ENCODE measurements at regions not wholly inside any gene's neighbourhood (a gene's known extent, or its start where the extent isn't known, plus 50 kb on each side); places are given as distances from the start of the nearest gene placed in this dataset.

GRCh38 chr18:44516450-44516849 is 164.2 kb upstream of the SETBP1 start:
- FAIRE-seq: no peak
- TF ChIP-seq CTCF (IDR thresholded peaks at IDR 0.05; ENCODE audit: insufficient read depth, missing control alignments): no peak

GRCh38 chr18:44517136-44517535 is 163.6 kb upstream of the SETBP1 start:
- no peak for DNase-seq (ENCODE audit: insufficient read length, low spot score)
- no peak for TF ChIP-seq CTCF (IDR thresholded peaks at IDR 0.05; ENCODE audit: insufficient read depth, missing control alignments)
- FAIRE-seq: no peak

More at GRCh38 chr18:44516450-44516849, 164.2 kb upstream of the SETBP1 start:
- no peak for DNase-seq (ENCODE audit: insufficient read length, low spot score)

GRCh38 chr18:44518091-44518615 is 162.5 kb upstream of the SETBP1 start:
- DNase-seq (ENCODE audit: insufficient read length, low spot score): no peak
- no peak for TF ChIP-seq CTCF (IDR thresholded peaks at IDR 0.05; ENCODE audit: insufficient read depth, missing control alignments)
- no peak for FAIRE-seq

GRCh38 chr18:44518666-44519065 is 162.0 kb upstream of the SETBP1 start:
- DNase-seq (ENCODE audit: insufficient read length, low spot score) (no peak), FAIRE-seq (no peak)
- TF ChIP-seq CTCF (IDR thresholded peaks at IDR 0.05; ENCODE audit: insufficient read depth, missing control alignments): no peak

- FAIRE-seq: no peak
- no peak for TF ChIP-seq CTCF (IDR thresholded peaks at IDR 0.05; ENCODE audit: insufficient read depth, missing control alignments)
- DNase-seq (ENCODE audit: insufficient read length, low spot score): no peak
These were observed 159.6 kb upstream of the SETBP1 start for GRCh38 chr18:44520981-44521667.

- FAIRE-seq: no peak
These were observed 159.0 kb upstream of the SETBP1 start for GRCh38 chr18:44521668-44522022.

More at GRCh38 chr18:44521668-44522022, 159.0 kb upstream of the SETBP1 start:
- DNase-seq (ENCODE audit: insufficient read length, low spot score): no peak
- TF ChIP-seq CTCF (IDR thresholded peaks at IDR 0.05; ENCODE audit: insufficient read depth, missing control alignments): no peak

All from D721Med (cell line).